ENCODE measurements at regions not wholly inside any gene's neighbourhood (a gene's known extent, or its start where the extent isn't known, plus 50 kb on each side); places are given as distances from the start of the nearest gene placed in this dataset.
A peak's percentile ranks its signal among the peaks of the same experiment; 100 is the strongest.
"Not testable (repeated sequence)": the region's sequence is repeated elsewhere in the genome, so short reads cannot be mapped to it uniquely, and the experiment has no call there.

DNA sequence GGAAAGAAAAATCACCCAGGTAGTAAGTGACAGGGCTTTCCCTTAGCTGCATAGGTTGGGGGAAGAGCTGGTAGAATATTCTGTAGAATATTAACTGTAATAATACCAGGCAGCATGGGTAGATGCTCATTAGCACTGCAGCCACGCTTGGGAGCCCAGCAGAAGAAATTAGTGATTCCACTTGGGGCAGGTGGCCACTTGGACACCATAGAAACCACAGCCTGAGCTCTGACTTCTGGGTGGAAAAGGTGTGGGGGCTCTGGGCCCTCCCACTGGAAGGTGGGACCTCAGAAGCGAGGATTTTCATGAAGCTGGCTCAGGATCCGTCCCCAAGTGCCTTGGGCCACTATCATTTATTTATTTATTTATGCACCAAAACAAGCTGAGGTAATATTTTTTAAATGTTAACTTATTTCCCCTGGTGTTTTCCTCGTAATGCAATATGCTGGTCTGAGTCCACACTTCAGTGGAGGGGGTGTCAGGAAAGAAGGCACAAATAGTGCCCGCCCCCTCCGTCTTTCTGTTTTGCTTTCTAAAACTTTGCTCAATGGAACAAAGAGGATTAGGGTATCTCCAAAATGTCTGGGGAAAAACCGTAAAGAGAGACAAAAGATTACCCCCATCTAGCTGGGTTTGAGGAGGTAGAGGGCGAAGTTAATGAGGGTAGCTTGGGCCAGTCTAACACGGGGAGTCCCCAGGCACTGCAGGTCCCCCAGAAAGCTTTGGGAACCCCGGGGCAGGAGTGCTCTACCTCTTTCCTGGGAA is 75.2 kb upstream of the GADD45A start:
- 76 to 79% methylated on average over 10 of the region's 10 CpGs for WGBS, 2 experiments (ENCODE audit: low coverage in 1 of 2, low lambda C conversion rate in 2 of 2, missing lambda C conversion rate in 2 of 2)
- no peaks in the 10 kb centered on the region for H3K9me3 ChIP-seq (ENCODE audit: low read depth)
- no peak overlapping the region for H3K27ac ChIP-seq
- no peak overlapping the region for H3K4me2 ChIP-seq (ENCODE audit: unreplicated experiment)
- no peaks in the 10 kb centered on the region for H3K79me2 ChIP-seq (ENCODE audit: insufficient read depth)
- 0 out of 2 replicates have a peak, but pooled peaks cover 3% of the 10 kb centered on the region for H3K4me1 ChIP-seq (ENCODE audit: insufficient read depth)
- TF ChIP-seq EZH2phosphoT487 (IDR thresholded peaks at IDR 0.05; ENCODE audit: insufficient read depth, low read depth) (no peak), EZH2 (IDR thresholded peaks at IDR 0.05; ENCODE audit: insufficient read depth, poor library complexity, severe bottlenecking) (no peak)
- in situ Hi-C loops (cut with MboI), result no loop called here
- no peaks in the 10 kb centered on the region for H3K9me2 ChIP-seq (ENCODE audit: insufficient read depth)
- no peaks in the 10 kb centered on the region for H3K27me3 ChIP-seq (replicated peaks; ENCODE audit: insufficient read depth)
- H4K20me1 ChIP-seq (ENCODE audit: insufficient read depth), result no peaks in the 10 kb centered on the region
- H3F3A ChIP-seq (ENCODE audit: insufficient read depth), result 0 out of 2 replicates have a peak, but pooled peaks cover 9% of the 10 kb centered on the region
- no peak for DNase-seq
- no peak overlapping the region for H2AFZ ChIP-seq
- H3K36me3 ChIP-seq (ENCODE audit: low read depth), result no peaks in the 10 kb centered on the region
- no peak overlapping the region for H3K9ac ChIP-seq
- H3K4me3 ChIP-seq, result no peak overlapping the region

GRCh38 chr1:67610450-67610849 is 74.6 kb upstream of the GADD45A start:
- H2AFZ ChIP-seq, result no peak overlapping the region
- H3F3A ChIP-seq (ENCODE audit: insufficient read depth), result 0 out of 2 replicates have a peak, but pooled peaks cover 9% of the 10 kb centered on the region
- TF ChIP-seq EZH2 (IDR thresholded peaks at IDR 0.05; ENCODE audit: insufficient read depth, poor library complexity, severe bottlenecking) (no peak), EZH2phosphoT487 (IDR thresholded peaks at IDR 0.05; ENCODE audit: insufficient read depth, low read depth) (no peak)
- H3K9me2 ChIP-seq (ENCODE audit: insufficient read depth), result no peaks in the 10 kb centered on the region
- no peak for DNase-seq
- H3K36me3 ChIP-seq (ENCODE audit: low read depth), result no peaks in the 10 kb centered on the region
- H3K79me2 ChIP-seq (ENCODE audit: insufficient read depth), result no peaks in the 10 kb centered on the region
- no peaks in the 10 kb centered on the region for H4K20me1 ChIP-seq (ENCODE audit: insufficient read depth)
- 80 to 81% methylated on average over 5 of the region's 5 CpGs for WGBS, 2 experiments (ENCODE audit: low coverage in 1 of 2, low lambda C conversion rate in 2 of 2, missing lambda C conversion rate in 2 of 2)
- no peaks in the 10 kb centered on the region for H3K27me3 ChIP-seq (replicated peaks; ENCODE audit: insufficient read depth)
- no peak overlapping the region for H3K27ac ChIP-seq
- in situ Hi-C loops (cut with MboI), result no loop called here
- no peak overlapping the region for H3K4me3 ChIP-seq
- no peaks in the 10 kb centered on the region for H3K9me3 ChIP-seq (ENCODE audit: low read depth)
- 0 out of 2 replicates have a peak, but pooled peaks cover 3% of the 10 kb centered on the region for H3K4me1 ChIP-seq (ENCODE audit: insufficient read depth)
- no peak overlapping the region for H3K9ac ChIP-seq
- no peak overlapping the region for H3K4me2 ChIP-seq (ENCODE audit: unreplicated experiment)

- WGBS, 2 experiments (ENCODE audit: low coverage in 1 of 2, low lambda C conversion rate in 2 of 2, missing lambda C conversion rate in 2 of 2), result 36 to 37% methylated on average over 3 of the region's 3 CpGs
- no peaks in the 10 kb centered on the region for H3K9me2 ChIP-seq (ENCODE audit: insufficient read depth)
- no peak overlapping the region for H2AFZ ChIP-seq
- H3K27ac ChIP-seq, result no peak overlapping the region
- H3K4me1 ChIP-seq (ENCODE audit: insufficient read depth), result peaks cover 3% of the 10 kb centered on the region; the same call in 1 of the 2 replicates
- no peak overlapping the region for H3K4me2 ChIP-seq (ENCODE audit: unreplicated experiment)
- in situ Hi-C loops (cut with MboI), result no loop called here
- H3K9me3 ChIP-seq (ENCODE audit: low read depth), result no peaks in the 10 kb centered on the region
- no peaks in the 10 kb centered on the region for H3K36me3 ChIP-seq (ENCODE audit: low read depth)
- no peaks in the 10 kb centered on the region for H4K20me1 ChIP-seq (ENCODE audit: insufficient read depth)
- no peaks in the 10 kb centered on the region for H3K79me2 ChIP-seq (ENCODE audit: insufficient read depth)
- 0 out of 2 replicates have a peak, but pooled peaks cover 9% of the 10 kb centered on the region for H3F3A ChIP-seq (ENCODE audit: insufficient read depth)
- no peaks in the 10 kb centered on the region for H3K27me3 ChIP-seq (replicated peaks; ENCODE audit: insufficient read depth)
- no peak overlapping the region for H3K9ac ChIP-seq
- TF ChIP-seq EZH2 (IDR thresholded peaks at IDR 0.05; ENCODE audit: insufficient read depth, poor library complexity, severe bottlenecking) (no peak), EZH2phosphoT487 (IDR thresholded peaks at IDR 0.05; ENCODE audit: insufficient read depth, low read depth) (no peak)
- no peak overlapping the region for H3K4me3 ChIP-seq
- DNase-seq, result no peak
Measured at GRCh38 chr1:67611846-67612245, 73.2 kb upstream of the GADD45A start.

DNA sequence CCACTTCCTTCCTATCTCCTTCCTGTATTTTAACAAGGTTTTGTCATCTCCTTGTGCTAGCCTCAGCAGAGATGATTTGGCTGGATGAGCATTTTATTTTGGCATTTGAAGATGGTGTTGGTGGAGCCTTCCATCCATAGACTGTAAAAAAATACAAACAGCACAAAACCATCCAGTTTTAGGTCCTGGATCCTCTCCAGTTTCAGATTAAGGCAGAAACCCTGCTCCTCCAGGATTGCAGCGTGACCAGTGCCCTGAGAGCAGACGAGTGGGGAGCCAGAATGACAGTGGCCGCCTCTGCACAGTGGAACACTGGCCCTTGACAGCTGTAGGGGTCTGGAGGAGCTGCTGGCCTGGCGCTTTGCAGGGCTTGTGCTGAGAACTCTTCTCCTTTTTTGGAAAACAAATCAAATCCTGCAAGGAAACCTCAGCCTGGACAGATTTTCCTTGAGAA is 72.2 kb upstream of the GADD45A start:
- WGBS, 2 experiments (ENCODE audit: low coverage in 1 of 2, low lambda C conversion rate in 2 of 2, missing lambda C conversion rate in 2 of 2), result 30 to 33% methylated on average over 3 to 4 of the region's 4 CpGs
- H4K20me1 ChIP-seq (ENCODE audit: insufficient read depth), result no peaks in the 10 kb centered on the region
- no peak for DNase-seq
- peak overlapping the region; percentile 26; the same call in 1 of the 2 replicates for H2AFZ ChIP-seq
- no peak overlapping the region for H3K4me2 ChIP-seq (ENCODE audit: unreplicated experiment)
- H3K9me2 ChIP-seq (ENCODE audit: insufficient read depth), result no peaks in the 10 kb centered on the region
- in situ Hi-C loops (cut with MboI), result no loop called here
- H3K4me1 ChIP-seq (ENCODE audit: insufficient read depth), result peaks cover 5% of the 10 kb centered on the region; the same call in 1 of the 2 replicates
- 0 out of 2 replicates have a peak, but pooled peaks cover 9% of the 10 kb centered on the region for H3F3A ChIP-seq (ENCODE audit: insufficient read depth)
- H3K36me3 ChIP-seq (ENCODE audit: low read depth), result no peaks in the 10 kb centered on the region
- H3K27me3 ChIP-seq (replicated peaks; ENCODE audit: insufficient read depth), result no peaks in the 10 kb centered on the region
- TF ChIP-seq EZH2 (IDR thresholded peaks at IDR 0.05; ENCODE audit: insufficient read depth, poor library complexity, severe bottlenecking) (no peak), EZH2phosphoT487 (IDR thresholded peaks at IDR 0.05; ENCODE audit: insufficient read depth, low read depth) (no peak)
- no peak overlapping the region for H3K4me3 ChIP-seq
- H3K27ac ChIP-seq, result no peak overlapping the region
- no peaks in the 10 kb centered on the region for H3K79me2 ChIP-seq (ENCODE audit: insufficient read depth)
- H3K9ac ChIP-seq, result no peak overlapping the region
- H3K9me3 ChIP-seq (ENCODE audit: low read depth), result no peaks in the 10 kb centered on the region

- H3K9me2 ChIP-seq (ENCODE audit: insufficient read depth); H3K9me3 ChIP-seq (ENCODE audit: low read depth); H3K4me3 ChIP-seq; H2AFZ ChIP-seq; DNase-seq; H3K36me3 ChIP-seq (ENCODE audit: low read depth); H3F3A ChIP-seq (ENCODE audit: insufficient read depth); H4K20me1 ChIP-seq (ENCODE audit: insufficient read depth); H3K27ac ChIP-seq; H3K79me2 ChIP-seq (ENCODE audit: insufficient read depth); H3K9ac ChIP-seq; in situ Hi-C loops (cut with MboI); H3K27me3 ChIP-seq (replicated peaks; ENCODE audit: insufficient read depth); H3K4me2 ChIP-seq (ENCODE audit: unreplicated experiment): not testable (repeated sequence)
- WGBS, 2 experiments (ENCODE audit: low coverage in 1 of 2, low lambda C conversion rate in 2 of 2, missing lambda C conversion rate in 2 of 2), result 93 to 95% methylated on average over 8 of the region's 8 CpGs
- peaks cover 11% of the 10 kb centered on the region for H3K4me1 ChIP-seq (ENCODE audit: insufficient read depth)
Measured at GRCh38 chr1:67613479-67613878, 71.5 kb upstream of the GADD45A start.
